GM19043 (cell line): ENCODE measurements at regions not wholly inside any gene's neighbourhood (a gene's known extent, or its start where the extent isn't known, plus 50 kb on each side); places are given as distances from the start of the nearest gene placed in this dataset.

Source experiments
- ATAC-seq: cut with Tn5 transposase; IDR thresholded peaks from one replicate; pipeline ENCODE4 v1.9.1; 2021; ENCODE audit warnings: low read depth; ENCODE audit not compliant: unreplicated experiment

GRCh38 chr3:180523040-180523439, 78.9 kb upstream of the TTC14 start:
- ATAC-seq, result no peak

GRCh38 chr3:180528843-180529242, 73.1 kb upstream of the TTC14 start:
- ATAC-seq, result no peak

- ATAC-seq, result no peak
Observed at GRCh38 chr3:180529778-180530177, 72.2 kb upstream of the TTC14 start.

GRCh38 chr3:180530276-180530675, 71.7 kb upstream of the TTC14 start:
- ATAC-seq, result no peak

GRCh38 chr3:180531303-180532278, 70.4 kb upstream of the TTC14 start:
- ATAC-seq, result no peak

- ATAC-seq, result no peak
Observed at GRCh38 chr3:180534828-180535227, 67.1 kb upstream of the TTC14 start.

- ATAC-seq, result no peak
Observed at GRCh38 chr3:180538493-180538892, 63.5 kb upstream of the TTC14 start.

- ATAC-seq, result no peak
Observed at GRCh38 chr3:180543877-180544276, 58.1 kb upstream of the TTC14 start.

- no peak for ATAC-seq
Observed at GRCh38 chr3:180546863-180547262, 55.1 kb upstream of the TTC14 start.

GRCh38 chr3:180548050-180548449, 53.9 kb upstream of the TTC14 start:
- ATAC-seq, result no peak
